HUES6 (cell line): ENCODE measurements at regions not wholly inside any gene's neighbourhood (a gene's known extent, or its start where the extent isn't known, plus 50 kb on each side); places are given as distances from the start of the nearest gene placed in this dataset.
"Not testable (repeated sequence)": the region's sequence is repeated elsewhere in the genome, so short reads cannot be mapped to it uniquely, and the experiment has no call there.

Source experiments
- H3K27ac ChIP-seq: 2 replicates; pipeline ENCODE4 v1.7.0; 2013; ENCODE audit warnings: low read depth, mild to moderate bottlenecking, low read length, inconsistent platforms
- H3K27me3 ChIP-seq: 2 replicates; pipeline ENCODE4 v1.6.1; 2013; ENCODE audit warnings: low read length; ENCODE audit not compliant: control insufficient read depth, insufficient read depth
- H3K36me3 ChIP-seq: 2 replicates; pipeline ENCODE4 v1.6.1; 2013; ENCODE audit warnings: low read length; ENCODE audit not compliant: control insufficient read depth, insufficient read depth
- H3K4me1 ChIP-seq: 2 replicates; pipeline ENCODE4 v1.6.1; 2013; ENCODE audit warnings: low read length; ENCODE audit not compliant: control insufficient read depth, insufficient read depth
- H3K4me3 ChIP-seq: 2 replicates; pipeline ENCODE4 v1.5.1; 2013; ENCODE audit warnings: low read depth, low read length
- H3K9ac ChIP-seq: one replicate; pipeline ENCODE4 v1.6.1; 2013; ENCODE audit warnings: mild to moderate bottlenecking, low read length
- H3K9me3 ChIP-seq: 2 replicates; pipeline ENCODE4 v1.6.1; 2013; ENCODE audit warnings: low read depth, low read length; ENCODE audit not compliant: control insufficient read depth, insufficient read depth

GRCh38 chr9:39533001-39533762 is 177.7 kb downstream of the SPATA31A1 start:
- H3K4me3 ChIP-seq, H3K9me3 ChIP-seq, H3K27ac ChIP-seq, H3K4me1 ChIP-seq, H3K27me3 ChIP-seq, H3K36me3 ChIP-seq, H3K9ac ChIP-seq: not testable (repeated sequence)

- not testable (repeated sequence) for H3K4me3 ChIP-seq, H3K9ac ChIP-seq, H3K27me3 ChIP-seq, H3K4me1 ChIP-seq, H3K36me3 ChIP-seq, H3K9me3 ChIP-seq, H3K27ac ChIP-seq
Observed at GRCh38 chr9:39533763-39534548, 178.5 kb downstream of the SPATA31A1 start.

GRCh38 chr9:39534897-39535296 is 179.4 kb downstream of the SPATA31A1 start:
- H3K9ac ChIP-seq: not testable (repeated sequence)

GRCh38 chr9:39542157-39542556 is 186.7 kb downstream of the SPATA31A1 start:
- not testable (repeated sequence) for H3K4me3 ChIP-seq, H3K9me3 ChIP-seq

More at GRCh38 chr9:39534897-39535296, 179.4 kb downstream of the SPATA31A1 start:
- not testable (repeated sequence) for H3K27ac ChIP-seq, H3K9me3 ChIP-seq, H3K4me3 ChIP-seq, H3K4me1 ChIP-seq, H3K36me3 ChIP-seq, H3K27me3 ChIP-seq

GRCh38 chr9:39545079-39545478 is 189.6 kb downstream of the SPATA31A1 start:
- not testable (repeated sequence) for H3K27me3 ChIP-seq, H3K4me1 ChIP-seq, H3K27ac ChIP-seq, H3K9me3 ChIP-seq, H3K36me3 ChIP-seq, H3K4me3 ChIP-seq, H3K9ac ChIP-seq

More at GRCh38 chr9:39542157-39542556, 186.7 kb downstream of the SPATA31A1 start:
- not testable (repeated sequence) for H3K27me3 ChIP-seq, H3K27ac ChIP-seq, H3K9ac ChIP-seq, H3K4me1 ChIP-seq, H3K36me3 ChIP-seq

GRCh38 chr9:39550573-39550972 is 195.1 kb downstream of the SPATA31A1 start:
- H3K27me3 ChIP-seq, H3K9me3 ChIP-seq, H3K36me3 ChIP-seq: not testable (repeated sequence)
- Histone ChIP-seq H3K4me1 (peaks cover 21% of the 10 kb centered on the region), H3K9ac (peak overlapping the region; percentile 67), H3K27ac (peak overlapping the region; percentile 90), H3K4me3 (peak overlapping the region; percentile 47)

GRCh38 chr9:39551544-39551943 is 196.1 kb downstream of the SPATA31A1 start:
- peak overlapping the region; percentile 86; the same call in 1 of the 2 replicates for H3K27ac ChIP-seq
- peaks cover 21% of the 10 kb centered on the region for H3K4me1 ChIP-seq
- not testable (repeated sequence) for H3K36me3 ChIP-seq, H3K9ac ChIP-seq, H3K27me3 ChIP-seq, H3K9me3 ChIP-seq
- peak overlapping the region; percentile 47 for H3K4me3 ChIP-seq

- Histone ChIP-seq H3K4me1 (peaks cover 21% of the 10 kb centered on the region), H3K4me3 (peak overlapping the region; percentile 43), H3K9ac (peak overlapping the region; percentile 70), H3K27ac (peak overlapping the region; percentile 86)
- H3K27me3 ChIP-seq, H3K9me3 ChIP-seq, H3K36me3 ChIP-seq: not testable (repeated sequence)
Observed at GRCh38 chr9:39552242-39552881, 196.9 kb downstream of the SPATA31A1 start.

- H3K27ac ChIP-seq, H3K36me3 ChIP-seq, H3K9ac ChIP-seq, H3K27me3 ChIP-seq, H3K4me3 ChIP-seq, H3K9me3 ChIP-seq: not testable (repeated sequence)
- H3K4me1 ChIP-seq: peaks cover 21% of the 10 kb centered on the region
Observed at GRCh38 chr9:39554352-39554751, 198.9 kb downstream of the SPATA31A1 start.

GRCh38 chr9:39559384-39559783 is 203.9 kb downstream of the SPATA31A1 start:
- H3K4me1 ChIP-seq, H3K36me3 ChIP-seq, H3K4me3 ChIP-seq, H3K9me3 ChIP-seq, H3K9ac ChIP-seq, H3K27ac ChIP-seq, H3K27me3 ChIP-seq: not testable (repeated sequence)

GRCh38 chr9:39566782-39567181 is 211.3 kb downstream of the SPATA31A1 start:
- H3K4me1 ChIP-seq, H3K36me3 ChIP-seq, H3K9me3 ChIP-seq, H3K27me3 ChIP-seq, H3K27ac ChIP-seq, H3K4me3 ChIP-seq: not testable (repeated sequence)
- peak overlapping the region; percentile 54 for H3K9ac ChIP-seq
